Effector CD8-positive, alpha-beta T cell (primary cell): ENCODE measurements at regions not wholly inside any gene's neighbourhood (a gene's known extent, or its start where the extent isn't known, plus 50 kb on each side); places are given as distances from the start of the nearest gene placed in this dataset.
"Not testable (repeated sequence)": the region's sequence is repeated elsewhere in the genome, so short reads cannot be mapped to it uniquely, and the experiment has no call there.

ENCODE experiments used
- DNase-seq: peaks from one replicate; lab custom pipeline; 2025; lab: John Stamatoyannopoulos, UW

DNA sequence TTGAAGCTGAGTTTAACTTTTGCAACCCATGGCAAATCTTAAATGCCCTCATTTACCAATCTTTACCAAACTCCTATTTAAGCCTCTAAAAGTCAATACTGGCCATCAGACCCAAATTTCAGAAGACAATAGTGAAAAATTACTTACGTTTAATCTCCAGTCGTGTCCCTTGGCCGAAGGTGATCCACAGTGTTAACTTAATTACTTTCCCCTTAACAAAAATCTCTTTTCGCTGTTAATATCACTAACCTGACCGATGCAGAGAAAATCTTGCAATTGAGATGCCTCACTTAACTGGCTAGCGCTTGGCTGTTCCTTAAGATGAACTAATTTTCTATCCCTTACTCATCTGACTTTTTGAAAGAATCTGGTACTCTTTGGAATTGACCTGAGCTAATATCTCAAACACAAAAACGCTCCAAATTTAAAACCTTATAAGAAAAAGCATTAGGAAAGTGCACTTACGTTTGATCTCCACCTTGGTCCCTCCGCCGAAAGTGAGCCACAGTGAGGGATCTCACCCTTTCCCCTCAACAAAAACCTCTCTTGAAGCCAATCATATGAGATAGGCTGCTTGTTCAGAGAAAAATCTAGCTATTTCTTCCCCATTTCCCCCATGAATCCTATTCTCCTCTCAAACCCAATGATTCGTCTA is 169.1 kb downstream of the RPIA start:
- DNase-seq, result no peak

DNA sequence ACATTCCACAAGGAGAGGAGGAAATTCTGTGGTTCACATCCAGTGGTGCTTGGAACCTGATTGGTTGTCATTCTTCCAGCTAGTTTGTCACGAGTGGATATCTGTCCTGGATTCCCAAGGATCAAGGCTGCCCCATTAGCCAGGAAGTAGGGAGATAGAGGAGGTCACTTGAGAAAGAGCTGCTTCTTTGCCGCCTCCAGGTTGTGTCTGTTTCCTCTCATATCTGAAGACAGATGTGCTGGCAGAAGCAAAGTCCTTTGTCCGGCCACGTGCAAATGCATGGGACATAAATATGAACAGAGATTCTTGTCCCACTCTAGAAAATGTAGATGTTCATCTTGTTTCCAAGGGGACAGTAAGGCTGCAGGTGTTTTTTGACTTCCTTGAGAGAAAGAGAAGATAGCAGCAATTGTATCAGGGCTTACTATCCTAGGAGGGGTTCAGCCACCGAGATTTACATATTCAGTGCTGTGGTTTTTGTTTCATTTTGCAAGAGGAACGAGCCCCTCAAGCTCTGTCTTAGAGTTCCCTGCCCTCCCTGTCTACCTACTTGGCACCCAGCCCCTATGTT is 174.4 kb downstream of the RPIA start:
- DNase-seq, result no peak

DNA sequence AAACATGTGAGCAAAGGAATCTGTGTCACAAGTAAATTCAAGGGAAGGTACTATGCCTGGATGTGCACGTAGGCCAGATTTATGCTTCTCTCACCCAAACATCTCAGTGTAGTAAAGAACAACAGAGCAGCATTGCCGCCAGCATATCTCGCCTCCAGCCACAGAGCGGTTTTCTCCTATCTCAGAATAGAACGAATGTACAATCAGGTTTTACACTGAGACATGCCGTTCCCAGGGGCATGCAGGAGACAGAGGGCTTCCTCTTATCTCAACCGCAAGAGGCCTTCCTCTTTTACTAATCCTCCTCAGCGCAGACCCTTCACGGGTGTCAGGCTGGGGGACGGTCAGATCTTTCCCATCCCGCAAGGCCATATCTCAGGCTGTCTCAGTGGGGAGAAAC is 175.3 kb downstream of the RPIA start:
- DNase-seq, result no peak

- DNase-seq, result no peak
These were observed 177.4 kb downstream of the RPIA start for GRCh38 chr2:88868861-88869260.

- DNase-seq, result no peak
These were observed 178.9 kb downstream of the RPIA start for GRCh38 chr2:88870267-88870839.

DNA sequence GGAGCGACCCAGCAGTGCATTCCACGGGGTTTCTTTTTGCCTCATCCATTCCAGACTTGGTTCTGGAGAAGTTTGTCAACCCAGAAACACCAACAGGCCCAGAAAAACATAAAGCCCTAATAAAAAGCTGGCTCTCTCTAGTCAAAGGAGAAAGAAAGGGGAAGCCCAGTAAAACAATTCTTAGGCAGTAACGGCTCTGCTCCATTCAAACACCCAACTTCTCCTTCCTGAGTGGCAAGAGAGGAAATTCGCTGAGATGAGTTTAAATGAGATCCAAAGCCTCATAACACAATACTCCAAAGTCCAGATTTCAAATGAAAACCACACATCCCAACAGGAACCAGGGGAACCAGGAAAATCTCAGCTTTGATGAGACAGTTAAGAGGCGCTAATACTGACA is 179.9 kb downstream of the RPIA start:
- DNase-seq, result no peak

- no peak for DNase-seq
These were observed 182.1 kb downstream of the RPIA start for GRCh38 chr2:88873620-88874019.

DNA sequence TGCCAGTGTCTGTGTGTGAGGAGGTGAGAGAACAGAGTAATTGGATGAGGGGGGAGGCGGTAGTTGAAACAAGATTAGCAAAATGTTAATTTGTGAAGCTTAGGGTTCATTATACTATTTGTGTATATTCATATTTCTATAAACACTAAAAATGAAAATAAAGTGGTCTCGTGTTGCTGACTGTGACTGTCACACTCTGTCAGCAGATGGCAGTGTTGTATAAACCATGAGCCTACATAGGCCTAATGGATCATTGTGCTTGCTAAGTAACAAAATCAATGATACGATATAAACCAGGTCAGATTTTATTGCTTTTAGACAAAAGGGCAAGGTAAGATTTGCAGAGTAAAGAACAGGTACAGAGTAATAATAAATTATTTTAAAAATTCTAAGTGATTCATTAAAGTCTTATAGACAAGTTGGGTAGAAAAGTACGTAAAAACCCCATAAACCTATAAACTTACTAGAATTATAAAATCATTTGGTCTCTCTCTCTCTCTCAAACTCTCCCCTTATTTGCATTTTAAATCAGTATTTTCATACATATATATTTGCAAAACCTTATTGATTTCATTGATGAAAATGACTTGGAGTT is 182.7 kb downstream of the RPIA start:
- peak; percentile 11 for DNase-seq

DNA sequence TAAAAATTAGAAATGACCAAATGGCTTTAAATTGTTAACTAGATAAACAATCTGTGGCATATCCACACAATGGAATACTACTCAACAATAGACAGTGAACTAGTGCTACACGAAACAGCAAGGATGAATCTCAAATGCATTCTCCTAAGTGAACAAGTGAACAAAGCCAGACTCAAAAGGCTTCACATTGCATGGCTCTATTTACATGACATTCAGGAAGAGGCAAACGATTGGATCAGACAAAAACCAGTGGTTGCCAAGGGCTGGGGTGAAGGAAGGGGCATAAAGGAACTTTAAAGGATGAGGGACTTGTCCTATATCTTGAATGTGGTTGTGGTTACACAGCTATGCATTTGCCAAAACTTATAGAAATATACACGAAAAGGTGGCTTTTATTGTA is 184.3 kb downstream of the RPIA start:
- DNase-seq, result no peak

GRCh38 chr2:88880441-88880953 is 189.0 kb downstream of the RPIA start:
- DNase-seq, result no peak

DNA sequence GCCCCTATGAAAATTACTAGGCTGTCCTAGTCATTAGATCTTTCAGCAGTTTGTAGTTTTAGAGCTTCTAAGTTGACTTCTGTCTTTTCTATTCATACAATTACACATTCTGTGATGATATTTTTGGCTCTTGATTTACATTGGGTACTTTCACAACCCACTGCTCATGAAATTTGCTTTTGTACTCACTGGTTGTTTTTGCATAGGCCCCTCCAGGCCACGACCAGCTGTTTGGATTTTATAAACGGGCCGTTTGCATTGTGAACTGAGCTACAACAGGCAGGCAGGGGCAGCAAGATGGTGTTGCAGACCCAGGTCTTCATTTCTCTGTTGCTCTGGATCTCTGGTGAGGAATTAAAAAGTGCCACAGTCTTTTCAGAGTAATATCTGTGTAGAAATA is 193.8 kb downstream of the RPIA start:
- no peak for DNase-seq

GRCh38 chr2:88885679-88886416 is 194.4 kb downstream of the RPIA start:
- no peak for DNase-seq

DNA sequence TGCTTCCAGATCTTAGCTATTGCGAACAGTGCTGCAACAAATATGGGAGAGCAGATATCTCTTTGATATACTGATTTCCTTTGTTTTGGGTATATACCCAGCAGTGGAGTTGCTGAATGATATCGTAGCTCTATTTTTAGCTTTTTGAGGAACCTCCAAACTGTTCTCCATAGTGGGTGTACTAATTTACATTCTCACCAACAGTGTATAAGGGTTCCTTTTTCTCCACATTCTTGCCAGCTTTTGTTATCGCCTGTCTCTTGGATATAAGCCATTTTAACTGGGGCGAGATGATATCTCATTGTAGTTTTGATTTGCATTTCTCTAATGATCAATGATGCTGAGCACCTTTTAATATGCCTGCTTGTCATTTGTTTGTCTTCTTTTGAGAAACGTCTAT is 196.0 kb downstream of the RPIA start:
- DNase-seq, result not testable (repeated sequence)

- no peak for DNase-seq
These were observed 200.7 kb downstream of the RPIA start for GRCh38 chr2:88892207-88892606.

- no peak for DNase-seq
These were observed 201.3 kb downstream of the RPIA start for GRCh38 chr2:88892788-88893187.

DNA sequence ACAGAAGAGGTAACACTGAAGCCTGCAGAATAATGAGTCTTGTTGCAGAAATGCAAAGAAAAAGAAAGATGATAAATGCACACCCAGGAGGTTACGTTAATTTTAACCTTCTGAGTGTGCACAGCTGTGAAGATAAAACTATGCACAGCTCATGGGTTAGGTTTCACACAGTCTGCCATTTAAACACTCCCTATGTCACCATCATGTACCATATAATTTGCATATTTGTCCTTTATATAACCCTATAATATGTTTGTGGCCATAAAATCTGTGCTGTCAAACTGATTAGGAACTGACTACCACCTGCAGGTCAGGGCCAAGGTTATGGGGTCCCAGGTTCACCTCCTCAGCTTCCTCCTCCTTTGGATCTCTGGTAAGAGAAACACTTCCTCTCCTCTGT is 205.5 kb downstream of the RPIA start:
- DNase-seq, result no peak

DNA sequence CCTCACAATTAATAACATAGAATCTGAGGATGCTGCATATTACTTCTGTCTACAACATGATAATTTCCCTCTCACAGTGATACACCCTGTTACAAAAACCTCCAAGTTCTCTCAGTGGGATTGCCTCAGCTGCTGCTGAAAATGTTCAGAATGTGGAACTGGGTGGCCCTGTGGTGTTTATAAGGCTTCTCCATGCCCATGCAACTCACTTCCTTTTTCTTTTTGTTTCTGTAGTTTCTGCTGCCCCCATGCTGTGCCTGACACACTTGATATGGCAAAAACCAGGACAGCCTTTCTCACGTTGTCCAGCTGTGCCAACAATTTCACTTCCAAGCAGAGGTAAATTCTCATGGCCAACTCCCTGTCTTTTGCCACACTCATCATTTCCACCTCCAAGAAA is 206.2 kb downstream of the RPIA start:
- DNase-seq, result no peak

DNA sequence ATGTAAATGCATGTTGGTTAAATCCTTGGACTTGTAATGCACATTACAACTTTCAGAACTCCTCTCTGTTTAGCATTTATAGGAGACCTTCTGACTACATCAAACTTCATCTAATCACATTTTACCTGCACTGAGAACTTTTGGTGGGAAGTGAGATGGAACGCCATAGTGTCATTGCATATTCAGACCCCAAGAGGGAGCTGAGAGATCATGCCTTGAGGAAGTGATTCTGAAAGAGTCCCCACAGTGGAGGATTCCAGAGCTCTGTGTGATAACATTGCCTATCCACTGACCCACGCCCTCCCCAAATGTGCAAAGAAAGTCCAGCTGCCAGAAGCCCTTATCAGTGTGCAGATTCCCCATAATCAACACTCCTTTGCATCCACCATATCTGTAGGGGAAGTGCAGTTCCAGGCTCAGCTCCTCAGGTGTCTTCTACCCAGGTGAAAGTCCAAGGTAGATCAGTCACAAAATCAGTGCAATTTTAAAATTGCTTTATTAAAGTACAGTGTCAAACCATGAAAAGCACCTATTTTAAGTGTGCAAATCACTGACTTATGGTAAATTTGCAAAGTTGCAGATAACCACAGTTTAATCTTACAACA is 212.4 kb downstream of the RPIA start:
- DNase-seq, result no peak

DNA sequence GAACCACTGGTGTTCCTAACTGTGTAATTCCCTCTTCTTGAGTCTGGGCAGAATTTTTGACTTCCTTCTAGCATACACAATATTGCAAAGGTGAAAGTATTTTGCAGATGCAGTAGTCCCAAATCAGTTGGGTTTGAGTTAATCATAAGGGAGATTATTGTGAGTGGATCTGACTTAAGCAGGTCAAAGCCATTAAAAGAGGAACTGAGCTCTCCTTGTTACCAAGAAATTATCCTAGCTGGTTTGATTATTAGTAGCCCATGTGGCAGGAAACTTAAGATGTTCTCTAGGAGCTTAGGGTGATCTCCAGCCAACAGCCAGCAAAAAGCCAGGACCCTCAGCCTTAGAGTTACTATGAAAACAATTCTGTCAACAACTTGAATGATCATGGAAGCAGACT is 221.8 kb downstream of the RPIA start:
- DNase-seq, result no peak

DNA sequence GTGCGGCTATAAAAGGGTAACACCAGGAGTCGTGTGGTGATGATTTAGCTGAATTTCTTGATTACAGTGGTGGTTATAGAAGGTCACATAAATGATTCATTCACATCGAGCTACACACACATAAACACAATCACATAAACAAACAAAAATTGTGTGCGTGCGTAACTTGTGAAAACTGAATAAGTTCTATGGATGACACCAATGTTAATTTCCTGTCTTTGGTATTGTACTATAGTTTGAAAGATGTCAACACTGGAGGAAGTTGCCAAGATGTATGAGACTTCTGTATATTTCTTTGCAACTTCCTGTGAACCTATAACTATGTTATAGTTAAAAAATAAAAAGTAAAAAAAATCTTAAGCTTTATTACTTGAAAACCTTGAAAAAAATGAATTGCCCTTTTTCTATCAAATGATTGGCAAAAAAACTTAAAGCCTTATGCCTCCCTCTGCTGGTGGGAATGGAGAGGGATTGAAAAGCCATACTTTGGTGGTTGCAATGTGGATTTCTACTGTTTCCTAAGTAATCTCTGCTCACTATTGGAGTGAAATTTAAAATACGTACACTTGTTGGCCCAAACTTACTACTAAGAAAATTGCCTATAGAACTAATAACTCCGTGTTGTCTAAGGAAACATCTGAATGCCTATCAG is 227.7 kb downstream of the RPIA start:
- DNase-seq, result no peak

DNA sequence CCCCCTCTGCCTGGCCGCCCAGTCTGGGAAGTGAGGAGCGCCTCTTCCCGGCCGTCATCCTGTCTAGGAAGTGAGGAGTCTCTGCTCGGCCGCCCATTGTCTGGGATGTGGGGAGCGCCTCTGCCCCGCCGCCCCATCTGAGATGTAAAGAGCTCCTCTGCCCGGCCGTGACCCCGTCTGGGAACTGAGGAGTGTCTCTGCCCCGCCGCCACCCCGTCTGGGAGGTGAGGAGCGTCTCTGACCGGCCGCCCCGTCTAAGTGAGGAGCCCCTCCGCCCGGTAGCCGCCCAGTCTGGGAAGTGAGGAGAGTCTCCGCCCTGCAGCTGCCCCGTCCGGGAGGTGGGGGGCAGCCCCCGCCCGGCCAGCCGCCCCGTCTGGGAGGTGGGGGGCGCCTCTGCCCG is 228.9 kb downstream of the RPIA start:
- DNase-seq, result not testable (repeated sequence)

- DNase-seq, result no peak
These were observed 233.1 kb downstream of the RPIA start for GRCh38 chr2:88924533-88924932.
